GM21825 (cell line): ENCODE measurements at regions not wholly inside any gene's neighbourhood (a gene's known extent, or its start where the extent isn't known, plus 50 kb on each side); places are given as distances from the start of the nearest gene placed in this dataset.
"Not testable (repeated sequence)": the region's sequence is repeated elsewhere in the genome, so short reads cannot be mapped to it uniquely, and the experiment has no call there.

ENCODE experiments used
- ATAC-seq: cut with Tn5 transposase; IDR thresholded peaks from one replicate; pipeline ENCODE4 v1.9.1; 2021; ENCODE audit warnings: mild to moderate bottlenecking, moderate library complexity; ENCODE audit not compliant: unreplicated experiment

GRCh38 chr10:21368022-21368582 is 157.4 kb downstream of the SKIDA1 start:
- no peak for ATAC-seq

GRCh38 chr10:21366108-21366507 is 159.4 kb downstream of the SKIDA1 start:
- ATAC-seq, result not testable (repeated sequence)

GRCh38 chr10:21364196-21365114 is 161.0 kb downstream of the SKIDA1 start:
- ATAC-seq, result no peak

- ATAC-seq, result no peak
Observed at GRCh38 chr10:21363731-21364104, 161.8 kb downstream of the SKIDA1 start.

GRCh38 chr10:21363092-21363730 is 162.3 kb downstream of the SKIDA1 start:
- no peak for ATAC-seq

GRCh38 chr10:21359202-21359601 is 166.3 kb downstream of the SKIDA1 start:
- ATAC-seq, result no peak

GRCh38 chr10:21355591-21356011 is 169.9 kb downstream of the SKIDA1 start:
- ATAC-seq, result no peak

GRCh38 chr10:21352886-21353285 is 172.6 kb downstream of the SKIDA1 start:
- ATAC-seq, result no peak

GRCh38 chr10:21351594-21351993 is 173.9 kb downstream of the SKIDA1 start:
- not testable (repeated sequence) for ATAC-seq

- ATAC-seq, result no peak
Observed at GRCh38 chr10:21349912-21350286, 175.6 kb downstream of the SKIDA1 start.

- ATAC-seq, result no peak
Observed at GRCh38 chr10:21347785-21348170, 177.7 kb downstream of the SKIDA1 start.

GRCh38 chr10:21347043-21347784 is 178.3 kb downstream of the SKIDA1 start:
- no peak for ATAC-seq

GRCh38 chr10:21343087-21343486 is 182.4 kb downstream of the SKIDA1 start:
- no peak for ATAC-seq

GRCh38 chr10:21342499-21342898 is 183.0 kb downstream of the SKIDA1 start:
- ATAC-seq, result not testable (repeated sequence)

GRCh38 chr10:21340331-21340730 is 185.2 kb downstream of the SKIDA1 start:
- no peak for ATAC-seq

- ATAC-seq, result no peak
Observed at GRCh38 chr10:21337171-21337792, 188.2 kb downstream of the SKIDA1 start.

- no peak for ATAC-seq
Observed at GRCh38 chr10:21336476-21337170, 188.9 kb downstream of the SKIDA1 start.

- ATAC-seq, result no peak
Observed at GRCh38 chr10:21334891-21335696, 190.4 kb downstream of the SKIDA1 start.

- ATAC-seq, result no peak
Observed at GRCh38 chr10:21330628-21331020, 194.9 kb downstream of the SKIDA1 start.
